ENCODE measurements at regions not wholly inside any gene's neighbourhood (a gene's known extent, or its start where the extent isn't known, plus 50 kb on each side); places are given as distances from the start of the nearest gene placed in this dataset.

DNA sequence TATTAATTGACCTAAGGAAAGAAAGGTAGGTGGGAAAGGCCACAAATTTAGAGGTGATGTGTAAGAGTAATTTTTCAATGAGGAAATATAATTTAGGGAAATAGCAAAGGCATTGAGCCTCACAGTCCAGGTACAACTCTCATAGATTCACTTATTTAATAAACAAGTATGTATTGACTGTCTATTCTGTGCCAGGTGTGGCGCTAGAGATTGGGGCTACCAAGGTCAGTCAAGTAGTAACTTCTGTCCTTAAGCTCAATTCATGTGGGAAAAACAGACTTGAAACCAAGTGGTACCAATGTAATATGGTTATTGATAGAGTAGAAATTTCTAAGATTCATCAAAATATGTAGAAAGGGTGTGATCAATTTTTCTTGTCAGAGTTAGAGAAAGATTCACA, 257.5 kb downstream of the C4orf33 start:
- Histone ChIP-seq H3K4me2 (replicated peaks; ENCODE audit: low read depth, low read length, poor library complexity, severe bottlenecking) (no peak overlapping the region), H3K9me3 (ENCODE audit: control extremely low read depth in 1 of 3, control insufficient read depth in 2 of 3, insufficient read depth in 1 of 3, low read length in 2 of 3) (no peaks in the 10 kb centered on the region), H3K36me3 (replicated peaks in 1 of 2; ENCODE audit: control extremely low read depth in 1 of 2, control insufficient read depth in 1 of 2, extremely low read depth in 1 of 2, insufficient read depth in 2 of 2, low read length in 1 of 2) (no peaks in the 10 kb centered on the region), H3K79me2 (ENCODE audit: control insufficient read depth, insufficient read depth, low read length) (no peaks in the 10 kb centered on the region), H3K9ac (ENCODE audit: low read length) (no peak overlapping the region), H4K20me1 (ENCODE audit: control insufficient read depth, insufficient read depth, low read length, poor library complexity, severe bottlenecking) (no peaks in the 10 kb centered on the region), H3K27ac (ENCODE audit: low read length in 2 of 2) (no peak overlapping the region), H3K27me3 (replicated peaks in 1 of 4; ENCODE audit: control extremely low read depth in 1 of 4, control insufficient read depth in 3 of 4, insufficient read depth in 4 of 4, low read length in 3 of 4) (peaks cover 0 to 5% (median 0%) of the 10 kb centered on the region in 4 experiments), H2AFZ (ENCODE audit: insufficient read depth, low read depth, low read length, poor library complexity, severe bottlenecking) (no peak overlapping the region), H3K4me1 (ENCODE audit: control insufficient read depth in 2 of 2, insufficient read depth in 2 of 2, low read length in 2 of 2) (no peaks in the 10 kb centered on the region), H3K4me3 (ENCODE audit: control extremely low read depth in 1 of 5, extremely low read depth in 1 of 5, insufficient read depth in 1 of 5, low read depth in 2 of 5, low read length in 4 of 5) (no peak overlapping the region)
- Mint-ChIP-seq H3K9me3 (ENCODE audit: insufficient read depth) (no peaks in the 10 kb centered on the region), H3K4me3 (no peak overlapping the region), H3K27me3 (peaks cover 6% of the 10 kb centered on the region), H3K27ac (no peak overlapping the region), H3K4me1 (no peaks in the 10 kb centered on the region)
- intact Hi-C loops (cut with micrococcal nuclease) = no loop called here
- TF ChIP-seq, protein P1, sequence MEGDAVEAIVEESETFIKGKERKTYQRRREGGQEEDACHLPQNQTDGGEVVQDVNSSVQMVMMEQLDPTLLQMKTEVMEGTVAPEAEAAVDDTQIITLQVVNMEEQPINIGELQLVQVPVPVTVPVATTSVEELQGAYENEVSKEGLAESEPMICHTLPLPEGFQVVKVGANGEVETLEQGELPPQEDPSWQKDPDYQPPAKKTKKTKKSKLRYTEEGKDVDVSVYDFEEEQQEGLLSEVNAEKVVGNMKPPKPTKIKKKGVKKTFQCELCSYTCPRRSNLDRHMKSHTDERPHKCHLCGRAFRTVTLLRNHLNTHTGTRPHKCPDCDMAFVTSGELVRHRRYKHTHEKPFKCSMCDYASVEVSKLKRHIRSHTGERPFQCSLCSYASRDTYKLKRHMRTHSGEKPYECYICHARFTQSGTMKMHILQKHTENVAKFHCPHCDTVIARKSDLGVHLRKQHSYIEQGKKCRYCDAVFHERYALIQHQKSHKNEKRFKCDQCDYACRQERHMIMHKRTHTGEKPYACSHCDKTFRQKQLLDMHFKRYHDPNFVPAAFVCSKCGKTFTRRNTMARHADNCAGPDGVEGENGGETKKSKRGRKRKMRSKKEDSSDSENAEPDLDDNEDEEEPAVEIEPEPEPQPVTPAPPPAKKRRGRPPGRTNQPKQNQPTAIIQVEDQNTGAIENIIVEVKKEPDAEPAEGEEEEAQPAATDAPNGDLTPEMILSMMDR (IDR thresholded peaks at IDR 0.05) = no peak
- TF ChIP-seq EZH2 (IDR thresholded peaks at IDR 0.05; ENCODE audit: borderline replicate concordance, insufficient read depth, low read depth, low read length, poor library complexity, severe bottlenecking) = no peak
- no CpG with 5 or more reads among the region's 1 CpG for WGBS (ENCODE audit: insufficient coverage)
- DNase-seq (no peak), ATAC-seq (ENCODE audit: low read depth) (no peak)
- POLR2A ChIA-PET = no interaction called here
- CTCF ChIA-PET = interaction anchor here (1.1 to 2.5 kb wide), 2 partner anchors 9 to 10 kb away, joined by 4 to 23 read pairs; no protein-coding TSS in a partner anchor

DNA sequence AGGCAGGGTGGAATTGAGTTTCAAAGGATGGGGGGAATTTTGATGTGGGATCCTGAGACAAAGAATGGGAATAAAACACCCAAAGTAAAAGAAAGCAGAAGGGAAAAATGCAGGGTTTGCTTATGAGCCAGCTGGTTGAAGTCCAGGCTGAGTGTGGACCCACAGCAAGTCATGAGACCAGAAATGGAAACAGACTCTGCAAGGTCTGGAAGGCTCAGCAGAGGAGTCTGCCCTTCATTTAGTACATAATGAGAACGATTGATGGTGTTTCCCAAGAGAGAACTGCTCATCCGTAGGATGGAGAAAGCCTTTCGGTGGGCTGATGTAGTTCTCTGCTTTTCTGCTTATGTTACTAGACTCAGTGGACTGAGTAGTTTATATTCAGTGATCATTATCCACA, 259.1 kb downstream of the C4orf33 start:
- Mint-ChIP-seq H3K9me3 (ENCODE audit: insufficient read depth) (no peaks in the 10 kb centered on the region), H3K4me1 (no peaks in the 10 kb centered on the region), H3K27me3 (peaks cover 6% of the 10 kb centered on the region), H3K4me3 (no peak overlapping the region), H3K27ac (no peak overlapping the region)
- Histone ChIP-seq H3K4me3 (ENCODE audit: control extremely low read depth in 1 of 5, extremely low read depth in 1 of 5, insufficient read depth in 1 of 5, low read depth in 2 of 5, low read length in 4 of 5) (no peak overlapping the region), H3K27me3 (replicated peaks in 1 of 4; ENCODE audit: control extremely low read depth in 1 of 4, control insufficient read depth in 3 of 4, insufficient read depth in 4 of 4, low read length in 3 of 4) (peaks cover 0 to 5% (median 0%) of the 10 kb centered on the region in 4 experiments), H3K79me2 (ENCODE audit: control insufficient read depth, insufficient read depth, low read length) (no peaks in the 10 kb centered on the region), H3K27ac (ENCODE audit: low read length in 2 of 2) (no peak overlapping the region), H4K20me1 (ENCODE audit: control insufficient read depth, insufficient read depth, low read length, poor library complexity, severe bottlenecking) (no peaks in the 10 kb centered on the region), H3K4me1 (ENCODE audit: control insufficient read depth in 2 of 2, insufficient read depth in 2 of 2, low read length in 2 of 2) (no peaks in the 10 kb centered on the region), H3K4me2 (replicated peaks; ENCODE audit: low read depth, low read length, poor library complexity, severe bottlenecking) (no peak overlapping the region), H3K9me3 (ENCODE audit: control extremely low read depth in 1 of 3, control insufficient read depth in 2 of 3, insufficient read depth in 1 of 3, low read length in 2 of 3) (no peaks in the 10 kb centered on the region), H2AFZ (ENCODE audit: insufficient read depth, low read depth, low read length, poor library complexity, severe bottlenecking) (no peak overlapping the region), H3K9ac (ENCODE audit: low read length) (no peak overlapping the region), H3K36me3 (replicated peaks in 1 of 2; ENCODE audit: control extremely low read depth in 1 of 2, control insufficient read depth in 1 of 2, extremely low read depth in 1 of 2, insufficient read depth in 2 of 2, low read length in 1 of 2) (no peaks in the 10 kb centered on the region)
- DNase-seq (no peak), ATAC-seq (ENCODE audit: low read depth) (no peak)
- POLR2A ChIA-PET = no interaction called here
- intact Hi-C loops (cut with micrococcal nuclease) = no loop called here
- TF ChIP-seq, protein P1 (IDR thresholded peaks at IDR 0.05) = no peak
- TF ChIP-seq EZH2 (IDR thresholded peaks at IDR 0.05; ENCODE audit: borderline replicate concordance, insufficient read depth, low read depth, low read length, poor library complexity, severe bottlenecking) = no peak
- WGBS (ENCODE audit: insufficient coverage) = 83% methylated on average over 1 of the region's 3 CpGs
- CTCF ChIA-PET = interaction anchor here (0.9 kb wide), 1 partner anchor 10 kb away, joined by 3 read pairs; no protein-coding TSS in a partner anchor

Data from B cell (primary cell).